SU-DHL-6 (cell line): ENCODE measurements at regions not wholly inside any gene's neighbourhood (a gene's known extent, or its start where the extent isn't known, plus 50 kb on each side); places are given as distances from the start of the nearest gene placed in this dataset.

Experiments used
- EZH2phosphoT487 ChIP-seq: fragments of 200-600 bp; sonication (generic), shearing (Covaris generic); conservative IDR thresholded peaks from 2 replicates; pipeline ENCODE4 v1.6.1; 2018; ENCODE audit warnings: mild to moderate bottlenecking, antibody characterized with exemption, low read length, moderate library complexity, mixed read lengths
- TF ChIP-seq, protein P1 (sequence below): fragments of 200-600 bp; sonication (generic); IDR thresholded peaks from one replicate; pipeline ENCODE4 v1.5.1; 2017; ENCODE audit warnings: antibody characterized with exemption, mild to moderate bottlenecking, low read length, moderate library complexity; ENCODE audit not compliant: insufficient read depth, poor library complexity, severe bottlenecking

DNA sequence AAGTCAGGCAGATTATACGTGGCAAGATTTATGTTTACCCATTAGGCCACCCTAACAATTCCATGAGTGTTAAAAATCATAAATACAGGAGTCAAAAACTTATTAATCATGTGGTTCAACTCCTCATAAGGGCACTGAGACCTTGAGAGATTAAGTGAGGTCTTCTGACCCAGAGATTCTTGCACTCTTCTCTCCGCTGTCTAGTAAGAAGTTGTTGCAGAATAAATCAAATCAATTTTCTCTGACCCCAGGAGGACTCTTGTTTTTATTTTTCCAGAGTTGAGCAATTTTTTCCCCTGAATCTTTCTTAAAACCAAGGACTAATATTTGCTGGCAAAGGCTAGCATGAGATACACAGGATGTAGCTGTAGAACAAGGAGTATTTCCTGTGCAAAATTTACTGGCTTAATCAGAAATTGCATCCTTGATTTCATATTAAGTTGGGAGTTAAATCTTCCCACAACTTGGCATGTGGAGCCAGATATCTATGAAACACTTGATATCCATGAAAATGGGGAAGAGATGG, 90.9 kb upstream of the PTHLH start:
- no peak for TF ChIP-seq EZH2phosphoT487
- TF ChIP-seq, protein P1, sequence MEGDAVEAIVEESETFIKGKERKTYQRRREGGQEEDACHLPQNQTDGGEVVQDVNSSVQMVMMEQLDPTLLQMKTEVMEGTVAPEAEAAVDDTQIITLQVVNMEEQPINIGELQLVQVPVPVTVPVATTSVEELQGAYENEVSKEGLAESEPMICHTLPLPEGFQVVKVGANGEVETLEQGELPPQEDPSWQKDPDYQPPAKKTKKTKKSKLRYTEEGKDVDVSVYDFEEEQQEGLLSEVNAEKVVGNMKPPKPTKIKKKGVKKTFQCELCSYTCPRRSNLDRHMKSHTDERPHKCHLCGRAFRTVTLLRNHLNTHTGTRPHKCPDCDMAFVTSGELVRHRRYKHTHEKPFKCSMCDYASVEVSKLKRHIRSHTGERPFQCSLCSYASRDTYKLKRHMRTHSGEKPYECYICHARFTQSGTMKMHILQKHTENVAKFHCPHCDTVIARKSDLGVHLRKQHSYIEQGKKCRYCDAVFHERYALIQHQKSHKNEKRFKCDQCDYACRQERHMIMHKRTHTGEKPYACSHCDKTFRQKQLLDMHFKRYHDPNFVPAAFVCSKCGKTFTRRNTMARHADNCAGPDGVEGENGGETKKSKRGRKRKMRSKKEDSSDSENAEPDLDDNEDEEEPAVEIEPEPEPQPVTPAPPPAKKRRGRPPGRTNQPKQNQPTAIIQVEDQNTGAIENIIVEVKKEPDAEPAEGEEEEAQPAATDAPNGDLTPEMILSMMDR, result no peak
